BJ (cell line): ENCODE measurements at regions not wholly inside any gene's neighbourhood (a gene's known extent, or its start where the extent isn't known, plus 50 kb on each side); places are given as distances from the start of the nearest gene placed in this dataset.

Experiments used
- CTCF ChIA-PET: fragments of 350-600 bp; formaldehyde crosslinking; extraction: SDS; loops from one replicate; lab custom pipeline; 2021; ENCODE audit warnings: antibody characterized with exemption, inconsistent platforms; lab: Yijun Ruan, JAX
- POLR2A ChIA-PET: fragments of 300-600 bp; sonication (Branson Sonifier 250); formaldehyde crosslinking; extraction: SDS; loops from one replicate; lab custom pipeline; 2021; ENCODE audit warnings: antibody characterized with exemption; lab: Charles Lee
- DNase-seq: peaks from one replicate; pipeline ENCODE4 v3.0.0-alpha.2; 2011; ENCODE audit warnings: low read depth
- H3K27me3 ChIP-seq: 2 replicates; pipeline ENCODE4 v1.6.0; 2011; ENCODE audit warnings: low read length; ENCODE audit not compliant: control insufficient read depth, insufficient read depth
- H3K36me3 ChIP-seq: 2 replicates; pipeline ENCODE4 v1.5.1; 2011; ENCODE audit warnings: low read length; ENCODE audit not compliant: control insufficient read depth, insufficient read depth
- H3K4me3 ChIP-seq: 2 replicates; pipeline ENCODE4 v1.5.1; 2011; ENCODE audit warnings: low read depth, mild to moderate bottlenecking, control low read depth, low read length
- TF ChIP-seq, protein P1 (sequence below): IDR thresholded peaks from 2 replicates; pipeline ENCODE4 v1.5.1; 2011; ENCODE audit warnings: low read depth, mild to moderate bottlenecking, control low read depth, inconsistent platforms, low read length, moderate library complexity; ENCODE audit not compliant: insufficient read depth

DNA sequence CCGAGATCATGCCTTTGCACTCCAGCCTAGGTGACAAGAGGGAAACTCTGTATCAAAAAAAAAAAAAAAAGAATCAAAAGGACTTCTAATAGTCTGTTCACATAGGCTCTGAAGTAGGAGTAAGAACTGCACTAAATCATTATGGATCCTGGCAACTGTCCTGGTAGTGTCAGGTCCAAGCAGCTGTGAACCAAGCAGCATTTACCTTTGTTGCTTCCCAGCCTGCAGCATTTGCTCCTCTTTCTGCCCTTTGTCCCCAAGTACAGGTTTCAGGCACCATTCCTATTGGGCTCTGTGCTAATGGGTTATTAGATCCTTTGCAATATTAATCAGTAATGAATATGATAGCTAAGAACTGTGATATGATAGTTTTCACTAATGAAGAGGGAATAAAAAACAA lies 77.4 kb upstream of the NBEA start:
- POLR2A ChIA-PET, result no interaction called here

DNA sequence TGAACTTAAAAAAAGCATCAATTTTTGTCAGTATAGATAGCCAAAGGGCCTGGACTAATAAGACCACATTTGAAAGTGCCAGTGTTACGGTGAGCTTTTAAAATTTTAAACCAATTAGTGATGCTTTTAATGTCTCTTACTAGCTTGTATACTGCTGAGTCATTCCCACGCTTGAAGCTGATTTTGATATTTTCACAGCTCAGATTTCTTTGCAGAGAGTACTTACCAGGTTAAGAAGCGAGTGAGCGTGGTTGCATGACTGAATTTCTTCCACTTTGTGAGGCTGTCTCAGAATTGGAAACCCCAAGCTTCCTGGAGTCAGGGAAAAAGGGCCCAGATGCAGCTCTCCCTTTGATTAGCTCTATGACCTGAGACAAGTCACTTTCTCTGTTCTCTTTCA lies 74.5 kb upstream of the NBEA start:
- no peak for DNase-seq
- Histone ChIP-seq H3K4me3 (no peak overlapping the region), H3K36me3 (no peaks in the 10 kb centered on the region), H3K27me3 (no peaks in the 10 kb centered on the region)
- POLR2A ChIA-PET, result no interaction called here
- TF ChIP-seq, protein P1, sequence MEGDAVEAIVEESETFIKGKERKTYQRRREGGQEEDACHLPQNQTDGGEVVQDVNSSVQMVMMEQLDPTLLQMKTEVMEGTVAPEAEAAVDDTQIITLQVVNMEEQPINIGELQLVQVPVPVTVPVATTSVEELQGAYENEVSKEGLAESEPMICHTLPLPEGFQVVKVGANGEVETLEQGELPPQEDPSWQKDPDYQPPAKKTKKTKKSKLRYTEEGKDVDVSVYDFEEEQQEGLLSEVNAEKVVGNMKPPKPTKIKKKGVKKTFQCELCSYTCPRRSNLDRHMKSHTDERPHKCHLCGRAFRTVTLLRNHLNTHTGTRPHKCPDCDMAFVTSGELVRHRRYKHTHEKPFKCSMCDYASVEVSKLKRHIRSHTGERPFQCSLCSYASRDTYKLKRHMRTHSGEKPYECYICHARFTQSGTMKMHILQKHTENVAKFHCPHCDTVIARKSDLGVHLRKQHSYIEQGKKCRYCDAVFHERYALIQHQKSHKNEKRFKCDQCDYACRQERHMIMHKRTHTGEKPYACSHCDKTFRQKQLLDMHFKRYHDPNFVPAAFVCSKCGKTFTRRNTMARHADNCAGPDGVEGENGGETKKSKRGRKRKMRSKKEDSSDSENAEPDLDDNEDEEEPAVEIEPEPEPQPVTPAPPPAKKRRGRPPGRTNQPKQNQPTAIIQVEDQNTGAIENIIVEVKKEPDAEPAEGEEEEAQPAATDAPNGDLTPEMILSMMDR, result no peak
- CTCF ChIA-PET, result interaction anchor here (1.2 kb wide), 1 partner anchor 9 kb away, joined by 3 read pairs; no protein-coding TSS in a partner anchor

More for the DNA sequence above, 77.4 kb upstream of the NBEA start:
- CTCF ChIA-PET, result no interaction called here
- no peaks in the 10 kb centered on the region for H3K36me3 ChIP-seq
- H3K4me3 ChIP-seq, result no peak overlapping the region
- TF ChIP-seq, protein P1, result no peak
- no peaks in the 10 kb centered on the region for H3K27me3 ChIP-seq
- no peak for DNase-seq

DNA sequence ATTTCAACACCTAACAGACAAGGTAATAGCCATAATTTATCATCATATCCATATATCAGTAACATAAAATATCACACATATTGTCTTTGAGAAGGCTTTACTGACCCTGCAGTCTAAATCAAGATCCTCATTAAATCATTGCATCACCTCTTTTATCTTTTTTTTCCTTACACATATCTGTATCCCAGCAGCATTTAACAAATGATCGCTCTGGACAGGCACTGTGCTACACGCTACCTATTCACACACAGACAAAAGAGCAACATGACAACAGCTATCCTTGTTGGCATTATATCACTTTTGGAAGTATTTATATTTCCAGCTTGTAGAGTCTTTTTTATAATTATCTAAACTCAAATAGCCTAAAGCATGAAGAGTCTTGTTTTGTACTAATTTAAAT lies 73.3 kb upstream of the NBEA start:
- CTCF ChIA-PET, result interaction anchor here (0.5 to 1.2 kb wide), 4 partner anchors 10 to 100 kb away, joined by 3 to 5 read pairs (median 3); no protein-coding TSS in a partner anchor
- TF ChIP-seq, protein P1, result no peak
- Histone ChIP-seq H3K36me3 (no peaks in the 10 kb centered on the region), H3K4me3 (no peak overlapping the region), H3K27me3 (no peaks in the 10 kb centered on the region)
- DNase-seq, result no peak
- POLR2A ChIA-PET, result no interaction called here

DNA sequence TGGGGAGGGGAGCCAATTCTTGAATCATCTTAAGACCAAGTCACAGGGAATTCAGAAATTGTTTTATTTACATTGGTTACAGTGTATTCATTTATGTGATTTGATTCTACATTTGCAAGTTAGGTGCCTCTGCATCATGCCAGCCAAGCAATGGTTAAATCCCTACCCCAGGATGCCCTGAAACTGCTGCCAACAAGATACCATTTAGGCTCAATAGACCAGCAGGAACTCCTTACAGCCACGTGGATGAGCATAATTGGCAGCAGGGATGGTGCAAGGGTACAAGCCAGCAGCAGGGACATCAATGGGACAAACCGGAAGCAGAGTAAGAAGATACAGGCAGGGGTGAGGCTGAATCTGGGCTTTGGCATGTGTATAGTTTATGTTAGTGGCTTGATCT lies 72.4 kb upstream of the NBEA start:
- H3K4me3 ChIP-seq, result no peak overlapping the region
- H3K27me3 ChIP-seq, result no peaks in the 10 kb centered on the region
- no peak for DNase-seq
- ChIA-PET CTCF (interaction anchor here (1.0 kb wide), 1 partner anchor 13 kb away, joined by 3 read pairs; no protein-coding TSS in a partner anchor), POLR2A (no interaction called here)
- H3K36me3 ChIP-seq, result no peaks in the 10 kb centered on the region
- TF ChIP-seq, protein P1, result no peak

DNA sequence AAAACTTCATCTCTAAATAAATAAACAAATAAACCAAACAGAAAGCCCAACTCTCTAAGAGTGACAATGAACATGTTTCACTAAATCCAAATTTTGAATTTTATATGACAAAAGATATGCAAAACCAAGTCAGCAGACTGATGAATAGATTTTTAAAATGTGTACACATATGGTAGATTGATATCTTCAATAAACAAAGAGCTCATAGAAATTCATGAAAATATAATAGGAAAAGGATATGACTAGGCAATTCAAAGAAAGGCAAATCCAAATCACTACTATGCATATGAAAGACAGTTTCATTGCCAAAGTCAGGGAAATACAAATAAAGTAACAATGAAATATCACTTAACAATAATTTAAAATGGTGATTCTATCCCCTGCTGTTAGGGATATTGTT lies 63.7 kb upstream of the NBEA start:
- POLR2A ChIA-PET, result no interaction called here
- CTCF ChIA-PET, result no interaction called here
- DNase-seq, result no peak
- Histone ChIP-seq H3K27me3 (peaks cover 2% of the 10 kb centered on the region), H3K36me3 (no peaks in the 10 kb centered on the region), H3K4me3 (no peak overlapping the region)
- TF ChIP-seq, protein P1, result no peak
